K562 (cell line): ENCODE measurements at regions not wholly inside any gene's neighbourhood (a gene's known extent, or its start where the extent isn't known, plus 50 kb on each side); places are given as distances from the start of the nearest gene placed in this dataset.

Source experiments
- ATAC-seq: fragments of 200-7000 bp; cut with Tn5 transposase; 3 replicates; pipeline ENCODE4 v1.9.1; 2020; ENCODE audit warnings: moderate library complexity
- BruUV-seq: library from RNA; stranded (reverse); fragments of 400-500 nt; replicated peaks from 2 replicates; lab custom pipeline; 2021; lab: Mats Ljungman, UMichigan
- CTCF ChIA-PET: fragments of 300-600 bp; formaldehyde crosslinking; extraction: SDS; loops from one replicate; lab custom pipeline; 2021; ENCODE audit warnings: low intra/inter-chr PET ratio; lab: Yijun Ruan, JAX
- POLR2A ChIA-PET: fragments of 300-600, 350-650 bp; sonication (Branson Sonifier 250); formaldehyde crosslinking; extraction: SDS; loops from one replicate; lab custom pipeline; 2021; ENCODE audit warnings: antibody characterized with exemption, inconsistent platforms; lab: Yijun Ruan, JAX
- DNase-seq, 4 experiments: peaks; one replicate each; pipeline versions ENCODE4 v3.0.0 to v3.0.0-alpha.2; 2011 to 2018; ENCODE audit warnings: low spot score in 3 of 4, mixed read lengths in 3 of 4; ENCODE audit errors: extremely low read depth in 1 of 4
- FAIRE-seq: peaks from 2 replicates; lab custom pipeline; 2011; peaks lifted over from hg19 to GRCh38; lab: Jason Lieb, UNC
- H2AFZ ChIP-seq: 2 replicates; pipeline ENCODE4 v1.6.0; 2011; ENCODE audit warnings: low read depth, low read length, control low read depth, inconsistent platforms
- H3K27ac ChIP-seq: fragments of 200-600 bp; 3 replicates; pipeline ENCODE4 v1.8.0; 2011; ENCODE audit warnings: low read depth, mild to moderate bottlenecking, control low read depth, inconsistent platforms, low read length, moderate library complexity, mixed read lengths; ENCODE audit errors: extremely low read depth
- H3K27me3 ChIP-seq, 2 experiments: fragments of 300-600 bp in 1 of 2; 2 replicates in 1 of 2; 3 replicates in 1 of 2; pipeline versions ENCODE4 v1.6.0 to v1.8.0; 2011; ENCODE audit warnings: inconsistent platforms in 2 of 2, low read length in 2 of 2, mild to moderate bottlenecking in 1 of 2, mixed read lengths in 1 of 2, moderate library complexity in 1 of 2; ENCODE audit not compliant: control insufficient read depth in 2 of 2, insufficient read depth in 2 of 2
- H3K36me3 ChIP-seq: fragments of 300-600 bp; 3 replicates; pipeline ENCODE4 v1.8.0; 2011; ENCODE audit warnings: mild to moderate bottlenecking, low read length, inconsistent platforms; ENCODE audit not compliant: control insufficient read depth, insufficient read depth
- H3K4me1 ChIP-seq, 2 experiments: fragments of 200-600 bp in 1 of 2; replicated peaks in 1 of 2; 2 replicates in 1 of 2; 3 replicates in 1 of 2; pipeline versions ENCODE4 v1.5.1 to v1.8.0; 2011; ENCODE audit warnings: inconsistent platforms in 2 of 2, low read length in 2 of 2, mild to moderate bottlenecking in 1 of 2, mixed read lengths in 1 of 2, moderate library complexity in 1 of 2; ENCODE audit not compliant: control insufficient read depth in 2 of 2, insufficient read depth in 2 of 2
- H3K4me2 ChIP-seq: 2 replicates; pipeline ENCODE4 v1.6.1; 2011; ENCODE audit warnings: low read length, control low read depth, inconsistent platforms, mixed read lengths; ENCODE audit not compliant: insufficient read depth
- H3K4me3 ChIP-seq: fragments of 200-600 bp; sonication (generic), shearing (Covaris generic); 2 replicates; pipeline ENCODE4 v1.5.1; 2016; ENCODE audit warnings: control low read depth, inconsistent platforms
- H3K79me2 ChIP-seq: fragments of 200-600 bp; 3 replicates; pipeline ENCODE4 v1.8.0; 2011; ENCODE audit warnings: low read length, inconsistent platforms; ENCODE audit not compliant: control insufficient read depth, insufficient read depth
- H3K9ac ChIP-seq, 2 experiments: 2 replicates each; pipeline versions ENCODE4 v1.6.0 to v1.6.1; 2011; ENCODE audit warnings: low read depth in 2 of 2, low read length in 2 of 2, control low read depth in 1 of 2, inconsistent platforms in 1 of 2, mild to moderate bottlenecking in 1 of 2, mixed read lengths in 1 of 2; ENCODE audit not compliant: insufficient read depth in 1 of 2
- H3K9me1 ChIP-seq: one replicate; pipeline ENCODE4 v1.6.0; 2011; ENCODE audit warnings: inconsistent platforms, mild to moderate bottlenecking, low read length, moderate library complexity; ENCODE audit not compliant: control insufficient read depth, insufficient read depth
- H3K9me3 ChIP-seq: replicated peaks from 2 replicates; pipeline ENCODE4 v1.5.1; 2011; ENCODE audit warnings: low read depth, low read length, inconsistent platforms; ENCODE audit not compliant: control insufficient read depth, insufficient read depth
- H4K20me1 ChIP-seq: replicated peaks from 2 replicates; pipeline ENCODE4 v1.6.1; 2011; ENCODE audit warnings: low read length, inconsistent platforms, mixed read lengths; ENCODE audit not compliant: control insufficient read depth, insufficient read depth
- E2F8 ChIP-seq: fragments of 450-650 bp; IDR thresholded peaks from 2 replicates; pipeline ENCODE4 v1.7.1; 2018; ENCODE audit warnings: mild to moderate bottlenecking, low read depth; ENCODE audit not compliant: partially characterized antibody
- ERF ChIP-seq: fragments of 450-650 bp; formaldehyde crosslinking; IDR thresholded peaks from 2 replicates; pipeline ENCODE4 v1.4.0; 2020; ENCODE audit warnings: mild to moderate bottlenecking, mixed read lengths
- KAT8 ChIP-seq: fragments of 450-650 bp; IDR thresholded peaks from 2 replicates; pipeline ENCODE4 v1.6.1; 2016; ENCODE audit warnings: low read depth, mild to moderate bottlenecking
- MEF2D ChIP-seq: conservative IDR thresholded peaks from 2 replicates; pipeline ENCODE4 v1.6.1; 2016; ENCODE audit warnings: low read depth, missing genetic modification characterization, missing compliant biosample characterization
- POLR2B ChIP-seq: fragments of 450-650 bp; IDR thresholded peaks from 2 replicates; pipeline ENCODE4 v1.6.1; 2018; ENCODE audit warnings: low read depth; ENCODE audit not compliant: partially characterized antibody
- USF2 ChIP-seq: sonication (generic); formaldehyde crosslinking; IDR thresholded peaks from 2 replicates; pipeline ENCODE4 v1.5.0; 2020; ENCODE audit warnings: missing genetic modification reagents
- ZFP36 ChIP-seq: fragments of 150-350 bp; IDR thresholded peaks from 2 replicates; pipeline ENCODE4 v1.6.1; 2018; ENCODE audit warnings: low read length, low read depth; ENCODE audit not compliant: partially characterized antibody
- WGBS: fragments of 100-300 bp; shearing (Covaris generic); methylation state at CpG from one replicate; pipeline ENCODE4 v1.1.6; 2016; ENCODE audit warnings: low coverage, mixed read lengths; ENCODE audit not compliant: insufficient coverage; ENCODE audit errors: missing lambda C conversion rate; 5-methylcytosine and 5-hydroxymethylcytosine counted together
- in situ Hi-C: fragments of 300-500 bp; cut with MboI; formaldehyde crosslinking; loops from 4 replicates; pipeline ENCODE4 v1.15.0; 2018; ENCODE audit warnings: inconsistent platforms, mixed read lengths
- intact Hi-C: fragments of 100-400 bp; cut with micrococcal nuclease; formaldehyde crosslinking; loops from 2 replicates; pipeline ENCODE4 v1.14.2; 2022

DNA sequence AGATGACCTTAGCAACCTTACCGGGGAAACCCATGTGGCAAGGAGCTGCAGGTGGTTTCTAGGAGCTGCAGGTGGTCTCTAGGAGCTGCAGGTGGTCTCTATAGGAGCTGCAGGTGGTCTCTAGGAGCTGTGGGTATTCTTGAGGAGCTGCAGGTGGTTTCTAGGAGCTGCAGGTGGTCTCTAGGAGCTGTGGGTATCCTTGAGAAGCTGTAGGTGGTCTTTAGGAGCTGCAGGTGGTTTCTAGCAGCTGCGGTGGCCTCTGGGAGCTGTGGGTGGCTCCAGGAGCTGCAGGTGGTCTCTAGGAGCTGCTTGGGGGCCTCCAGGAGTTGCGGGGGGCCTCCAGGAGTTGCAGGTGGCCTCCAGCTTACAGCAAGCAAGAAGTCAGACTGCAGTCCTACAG is 997.5 kb downstream of the TBC1D22A start:
- FAIRE-seq (no peak), DNase-seq (no peak), ATAC-seq (no peak)
- TF ChIP-seq POLR2B (no peak), E2F8 (no peak), KAT8 (no peak), MEF2D (tag) (no peak), ZFP36 (no peak), ERF (no peak), USF2 (CRISPR knock-in tag) (no peak)
- Histone ChIP-seq H3K79me2 (no peaks in the 10 kb centered on the region), H3K9me1 (no peaks in the 10 kb centered on the region), H3K4me1 (no peaks in the 10 kb centered on the region), H3K27ac (no peak overlapping the region), H2AFZ (no peak overlapping the region), H3K9me3 (no peaks in the 10 kb centered on the region), H4K20me1 (no peaks in the 10 kb centered on the region), H3K9ac (no peak overlapping the region), H3K4me3 (no peak overlapping the region), H3K36me3 (peaks cover 2% of the 10 kb centered on the region; the same call in 1 of the 3 replicates), H3K4me2 (no peak overlapping the region), H3K27me3 (no peaks in the 10 kb centered on the region)
- POLR2A ChIA-PET, result interaction anchor here (0.5 to 1.0 kb wide), 4 partner anchors 13 to 127 kb away, joined by 3 to 5 read pairs (median 3); no protein-coding TSS in a partner anchor
- in situ Hi-C loops (no loop called here), intact Hi-C loops (no loop called here)
- CTCF ChIA-PET, result no interaction called here
- BruUV-seq, result no TSS peak
- 89% methylated on average over 3 of the region's 3 CpGs for WGBS
